ENCODE measurements at regions not wholly inside any gene's neighbourhood (a gene's known extent, or its start where the extent isn't known, plus 50 kb on each side); places are given as distances from the start of the nearest gene placed in this dataset.

GRCh38 chr2:226183550-226183949 is 616.1 kb downstream of the IRS1 start:
- peaks cover 0 to 3% of the 10 kb centered on the region in 2 experiments for H3K27me3 ChIP-seq (ENCODE audit: control insufficient read depth in 1 of 2, insufficient read depth in 2 of 2, low read length in 2 of 2)
- no peak for ATAC-seq (ENCODE audit: poor library complexity)
- TF ChIP-seq CTCF (IDR thresholded peaks at IDR 0.05): no peak

DNA sequence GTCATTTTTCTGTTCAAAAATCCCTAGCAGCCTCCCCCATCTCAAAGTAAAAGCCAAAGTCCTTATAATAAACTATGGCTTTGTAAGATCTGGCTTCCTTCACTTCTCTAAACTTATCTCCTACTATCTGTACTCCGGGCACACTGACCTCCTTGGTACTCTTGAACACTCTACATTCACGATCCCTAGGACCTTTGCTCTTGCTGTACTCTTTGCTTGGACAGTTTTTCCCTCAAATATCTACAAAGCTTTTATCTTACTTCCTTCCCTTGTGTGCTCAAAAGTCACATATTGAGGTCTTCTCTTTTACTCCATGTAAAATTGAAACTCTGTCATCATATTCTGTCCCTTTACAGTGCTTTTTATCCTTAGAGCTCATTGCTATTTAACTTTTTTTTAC is 616.6 kb downstream of the IRS1 start:
- Histone ChIP-seq H3K36me3 (ENCODE audit: insufficient read depth, low read length) (no peaks in the 10 kb centered on the region), H3K9me3 (ENCODE audit: control insufficient read depth in 1 of 2, insufficient read depth in 1 of 2, low read length in 2 of 2) (peaks cover 0 to 2% of the 10 kb centered on the region in 2 experiments), H3K27me3 (ENCODE audit: control insufficient read depth in 1 of 2, insufficient read depth in 2 of 2, low read length in 2 of 2) (peaks cover 0 to 3% of the 10 kb centered on the region in 2 experiments), H3K27ac (ENCODE audit: low read depth in 1 of 2, low read length in 2 of 2) (no peak overlapping the region), H3K4me1 (ENCODE audit: insufficient read depth, low read length) (no peaks in the 10 kb centered on the region), H3K4me3 (ENCODE audit: low read length) (no peak overlapping the region)
- no peaks in the 10 kb centered on the region for H3K36me3 Mint-ChIP-seq (ENCODE audit: low read depth)
- ChIA-PET CTCF (no interaction called here), POLR2A (no interaction called here)
- peaks cover 2% of the 10 kb centered on the region for H3K9me3 Mint-ChIP-seq
- intact Hi-C loops (cut with DNase I, micrococcal nuclease): no loop called here
- no peak for DNase-seq
- no peak overlapping the region for H3K27ac Mint-ChIP-seq
- H3K4me1 Mint-ChIP-seq (ENCODE audit: low read depth): no peaks in the 10 kb centered on the region
- no peak for ATAC-seq (ENCODE audit: poor library complexity)
- H3K4me3 Mint-ChIP-seq: no peak overlapping the region
- no peak for TF ChIP-seq CTCF (IDR thresholded peaks at IDR 0.05)
- peaks cover 24% of the 10 kb centered on the region for H3K27me3 Mint-ChIP-seq

More at GRCh38 chr2:226183550-226183949, 616.1 kb downstream of the IRS1 start:
- POLR2A ChIA-PET: no interaction called here
- H3K27ac Mint-ChIP-seq: no peak overlapping the region
- Histone ChIP-seq H3K36me3 (ENCODE audit: insufficient read depth, low read length) (no peaks in the 10 kb centered on the region), H3K4me3 (ENCODE audit: low read length) (no peak overlapping the region), H3K9me3 (ENCODE audit: control insufficient read depth in 1 of 2, insufficient read depth in 1 of 2, low read length in 2 of 2) (no peaks in the 10 kb centered on the region), H3K4me1 (ENCODE audit: insufficient read depth, low read length) (no peaks in the 10 kb centered on the region), H3K27ac (ENCODE audit: low read depth in 1 of 2, low read length in 2 of 2) (no peak overlapping the region)
- no peaks in the 10 kb centered on the region for H3K4me1 Mint-ChIP-seq (ENCODE audit: low read depth)
- intact Hi-C loops (cut with DNase I, micrococcal nuclease): no loop called here
- CTCF ChIA-PET: no interaction called here
- DNase-seq: no peak
- no peaks in the 10 kb centered on the region for H3K36me3 Mint-ChIP-seq (ENCODE audit: low read depth)
- H3K9me3 Mint-ChIP-seq: peaks cover under 1% of the 10 kb centered on the region
- H3K27me3 Mint-ChIP-seq: peaks cover 24% of the 10 kb centered on the region
- H3K4me3 Mint-ChIP-seq: no peak overlapping the region

DNA sequence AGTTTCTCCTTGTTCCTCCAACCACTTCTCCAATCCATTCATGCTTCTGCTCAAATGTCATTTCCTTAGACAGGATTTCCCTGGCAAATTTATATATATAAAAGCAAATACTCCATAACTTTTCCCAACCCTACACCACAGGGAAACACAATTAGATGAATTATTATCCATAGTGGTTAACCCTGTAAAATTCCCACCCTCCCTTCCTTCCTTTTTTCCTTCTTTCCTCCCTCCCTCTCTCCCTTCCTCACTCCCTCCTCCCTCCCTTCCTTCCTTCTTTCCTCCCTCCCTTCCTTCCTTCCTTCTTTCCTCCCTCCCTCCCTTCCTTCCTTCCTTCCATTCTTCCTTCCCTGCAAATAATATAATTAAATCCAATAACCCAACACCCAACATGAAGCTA is 617.7 kb downstream of the IRS1 start:
- no peaks in the 10 kb centered on the region for H3K4me1 ChIP-seq (ENCODE audit: insufficient read depth, low read length)
- Mint-ChIP-seq H3K36me3 (ENCODE audit: low read depth) (no peaks in the 10 kb centered on the region), H3K27me3 (peaks cover 19% of the 10 kb centered on the region), H3K9me3 (peaks cover 2% of the 10 kb centered on the region), H3K27ac (no peak overlapping the region), H3K4me1 (ENCODE audit: low read depth) (no peaks in the 10 kb centered on the region), H3K4me3 (no peak overlapping the region)
- ATAC-seq (ENCODE audit: poor library complexity) (no peak), DNase-seq (no peak)
- intact Hi-C loops (cut with DNase I, micrococcal nuclease): no loop called here
- H3K9me3 ChIP-seq (ENCODE audit: control insufficient read depth in 1 of 2, insufficient read depth in 1 of 2, low read length in 2 of 2): peaks cover 0 to 8% of the 10 kb centered on the region in 2 experiments
- H3K27me3 ChIP-seq (ENCODE audit: control insufficient read depth in 1 of 2, insufficient read depth in 2 of 2, low read length in 2 of 2): peaks cover 0 to 3% of the 10 kb centered on the region in 2 experiments
- no peak overlapping the region for H3K27ac ChIP-seq (ENCODE audit: low read depth in 1 of 2, low read length in 2 of 2)
- POLR2A ChIA-PET: no interaction called here
- H3K36me3 ChIP-seq (ENCODE audit: insufficient read depth, low read length): no peaks in the 10 kb centered on the region
- CTCF ChIA-PET: no interaction called here
- no peak for TF ChIP-seq CTCF (IDR thresholded peaks at IDR 0.05)
- no peak overlapping the region for H3K4me3 ChIP-seq (ENCODE audit: low read length)
